K562 (cell line): ENCODE measurements at regions not wholly inside any gene's neighbourhood (a gene's known extent, or its start where the extent isn't known, plus 50 kb on each side); places are given as distances from the start of the nearest gene placed in this dataset.

Experiments used
- CTCF ChIP-seq, 3 experiments: IDR thresholded peaks in 2 of 3; conservative IDR thresholded peaks in 1 of 3; 2 replicates each; pipeline ENCODE4 v1.5.1; 2011 to 2012; ENCODE audit warnings: low read length in 3 of 3, mild to moderate bottlenecking in 3 of 3, control low read depth in 2 of 3, improper control_type of control experiment in 1 of 3, inconsistent platforms in 1 of 3, low read depth in 1 of 3, mixed read lengths in 1 of 3, moderate library complexity in 1 of 3; ENCODE audit not compliant: insufficient read depth in 2 of 3
- JUNB ChIP-seq: fragments of 450-650 bp; formaldehyde crosslinking; conservative IDR thresholded peaks from 2 replicates; pipeline ENCODE4 v1.4.0; 2020; ENCODE audit warnings: mild to moderate bottlenecking
- REST ChIP-seq, 2 experiments: fragments of 450-650 bp; formaldehyde crosslinking in 1 of 2; IDR thresholded peaks; 2 replicates each; pipeline versions ENCODE4 v1.4.0 to v1.6.1; 2014 to 2020; ENCODE audit warnings: mild to moderate bottlenecking in 2 of 2, borderline replicate concordance in 1 of 2, low read depth in 1 of 2
- UBTF ChIP-seq, 2 experiments: IDR thresholded peaks; 2 replicates each; pipeline ENCODE4 v1.6.1; 2012; ENCODE audit warnings: improper control_type of control experiment in 2 of 2, low read depth in 2 of 2, low read length in 2 of 2, borderline replicate concordance in 1 of 2

GRCh38 chr5:57779383-57780223 is 297.0 kb upstream of the ACTBL2 start (continued):
- TF ChIP-seq REST (IDR thresholded peaks at IDR 0.05; ENCODE audit: borderline replicate concordance) (peak; percentile 56; the same call in 1 of the 2 replicates), REST (CRISPR knock-in tag; IDR thresholded peaks at IDR 0.05; ENCODE audit: low read depth) (no peak), CTCF (IDR thresholded peaks at IDR 0.05 in 2 of 3, conservative IDR thresholded peaks at IDR 0.05 in 1 of 3; ENCODE audit: insufficient read depth in 2 of 3, low read depth in 1 of 3, low read length in 3 of 3) (peak; percentile 44 to 61 (median 51); a peak in 5 of 6 replicates), JUNB (CRISPR knock-in tag) (no peak), UBTF (IDR thresholded peaks at IDR 0.05; ENCODE audit: borderline replicate concordance in 1 of 2, low read depth in 2 of 2, low read length in 2 of 2) (no peak)
